ENCODE measurements at regions not wholly inside any gene's neighbourhood (a gene's known extent, or its start where the extent isn't known, plus 50 kb on each side); places are given as distances from the start of the nearest gene placed in this dataset.
"Not testable (repeated sequence)": the region's sequence is repeated elsewhere in the genome, so short reads cannot be mapped to it uniquely, and the experiment has no call there.

GRCh38 chr6:4407710-4408109, 272.3 kb upstream of the ECI2 start:
- TF ChIP-seq CTCF (IDR thresholded peaks at IDR 0.05; ENCODE audit: low read length); EZH2 (IDR thresholded peaks at IDR 0.05; ENCODE audit: borderline replicate concordance, low read length): not testable (repeated sequence)

Measured in OCI-LY1 (cell line).